HG03354 (cell line): ENCODE measurements at regions not wholly inside any gene's neighbourhood (a gene's known extent, or its start where the extent isn't known, plus 50 kb on each side); places are given as distances from the start of the nearest gene placed in this dataset.

Experiments used
- ATAC-seq: cut with Tn5 transposase; IDR thresholded peaks from one replicate; pipeline ENCODE4 v1.9.1; 2021; ENCODE audit warnings: mild to moderate bottlenecking; ENCODE audit not compliant: unreplicated experiment, poor library complexity, severe bottlenecking

GRCh38 chr5:149441986-149442385, 62.9 kb upstream of the IL17B start:
- ATAC-seq, result no peak

GRCh38 chr5:149441194-149441753, 62.2 kb upstream of the IL17B start:
- no peak for ATAC-seq

- no peak for ATAC-seq
Observed at GRCh38 chr5:149439899-149440542, 60.9 kb upstream of the IL17B start.

GRCh38 chr5:149438711-149439132, 59.6 kb upstream of the IL17B start:
- ATAC-seq, result no peak

GRCh38 chr5:149438281-149438680, 59.2 kb upstream of the IL17B start:
- no peak for ATAC-seq

- ATAC-seq, result no peak
Observed at GRCh38 chr5:149437391-149438040, 58.4 kb upstream of the IL17B start.

GRCh38 chr5:149435660-149436059, 56.6 kb upstream of the IL17B start:
- ATAC-seq, result no peak

GRCh38 chr5:149435015-149435376, 55.9 kb upstream of the IL17B start:
- ATAC-seq, result no peak

- ATAC-seq, result peak; percentile 44
Observed at GRCh38 chr5:149434162-149435014, 55.3 kb upstream of the IL17B start.

GRCh38 chr5:149433524-149434131, 54.5 kb upstream of the IL17B start:
- no peak for ATAC-seq

- no peak for ATAC-seq
Observed at GRCh38 chr5:149432911-149433401, 53.9 kb upstream of the IL17B start.

GRCh38 chr5:149432376-149432775, 53.3 kb upstream of the IL17B start:
- ATAC-seq, result no peak

- no peak for ATAC-seq
Observed at GRCh38 chr5:149429839-149430721, 51.0 kb upstream of the IL17B start.
